Stimulated activated naive CD8-positive, alpha-beta T cell treated with anti-CD3 and anti-CD28 coated beads, Interleukin-15, amount 100 ng/mL, for 72 hours (primary cell): ENCODE measurements at regions not wholly inside any gene's neighbourhood (a gene's known extent, or its start where the extent isn't known, plus 50 kb on each side); places are given as distances from the start of the nearest gene placed in this dataset.

Experiments
- ATAC-seq: fragments of 150-1000 bp; cut with Tn5 transposase; 2 replicates; pipeline ENCODE4 v1.10.0; 2021; ENCODE audit warnings: mild to moderate bottlenecking, moderate library complexity
- DNase-seq, 2 donors: peaks; one replicate each; pipeline ENCODE4 v3.0.0; 2021 to 2022
- H3K27ac Mint-ChIP-seq, 2 donors: one replicate each; pipeline ENCODE4 v1.8.0; 2022; ENCODE audit warnings: mild to moderate bottlenecking in 2 of 2, mixed read lengths in 2 of 2, moderate library complexity in 2 of 2
- H3K27me3 Mint-ChIP-seq: one replicate; pipeline ENCODE4 v1.8.0; 2022; ENCODE audit warnings: mixed read lengths
- H3K4me1 Mint-ChIP-seq: one replicate; pipeline ENCODE4 v1.8.0; 2022; ENCODE audit warnings: mild to moderate bottlenecking, mixed read lengths
- H3K4me3 Mint-ChIP-seq, 2 donors: one replicate each; pipeline ENCODE4 v1.8.0; 2022; ENCODE audit warnings: mild to moderate bottlenecking in 2 of 2, mixed read lengths in 2 of 2, moderate library complexity in 1 of 2
- H3K9me3 Mint-ChIP-seq, 2 donors: one replicate each; pipeline ENCODE4 v1.8.0; 2022; ENCODE audit warnings: mixed read lengths in 2 of 2

DNA sequence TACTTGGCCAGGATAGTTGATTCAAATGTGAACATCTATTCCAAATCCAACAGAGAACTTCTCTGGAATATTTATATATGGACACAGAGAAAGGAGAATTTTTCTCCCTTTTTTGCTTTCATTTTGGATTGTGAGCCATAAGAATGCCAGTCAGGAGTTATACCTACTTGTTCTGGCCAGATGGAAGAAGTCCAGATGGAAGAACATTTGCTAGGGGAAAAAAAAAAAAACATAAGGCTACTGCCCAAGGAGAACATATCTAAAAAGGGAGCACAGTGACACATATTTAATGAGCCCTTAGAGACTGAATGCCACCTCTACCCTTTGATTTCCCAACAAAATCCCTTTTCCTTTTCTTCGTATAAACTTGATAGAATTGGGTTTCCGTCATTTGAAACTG is 61.7 kb upstream of the PPP2R2B start:
- no peaks in the 10 kb centered on the region for H3K4me1 Mint-ChIP-seq
- H3K4me3 Mint-ChIP-seq = no peak overlapping the region
- ATAC-seq (no peak), DNase-seq (no peak)
- no peak overlapping the region for H3K27ac Mint-ChIP-seq
- H3K9me3 Mint-ChIP-seq = no peaks in the 10 kb centered on the region
- peaks cover 9% of the 10 kb centered on the region for H3K27me3 Mint-ChIP-seq

DNA sequence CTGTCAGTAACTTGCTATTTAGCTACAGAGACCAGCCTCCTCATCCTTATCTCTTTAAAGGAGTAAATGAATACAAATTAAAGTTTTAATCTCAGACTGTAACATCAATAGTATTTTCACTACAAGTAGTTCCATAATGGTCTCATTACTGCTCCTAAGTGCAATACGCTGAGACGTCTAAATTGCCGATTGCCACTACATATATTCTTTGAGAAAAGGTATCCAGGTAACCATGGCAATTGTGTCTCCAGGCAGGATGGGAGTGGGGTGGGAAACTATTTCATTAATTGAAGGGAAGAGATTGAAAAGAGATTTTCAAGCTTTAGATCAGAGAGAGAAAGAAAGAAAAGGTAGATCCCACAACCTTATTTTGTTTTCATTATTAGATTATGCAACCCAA is 65.5 kb upstream of the PPP2R2B start:
- H3K27me3 Mint-ChIP-seq = no peaks in the 10 kb centered on the region
- no peaks in the 10 kb centered on the region for H3K9me3 Mint-ChIP-seq
- no peaks in the 10 kb centered on the region for H3K4me1 Mint-ChIP-seq
- no peak overlapping the region for H3K27ac Mint-ChIP-seq
- no peak for DNase-seq
- H3K4me3 Mint-ChIP-seq = no peak overlapping the region
- no peak for ATAC-seq

DNA sequence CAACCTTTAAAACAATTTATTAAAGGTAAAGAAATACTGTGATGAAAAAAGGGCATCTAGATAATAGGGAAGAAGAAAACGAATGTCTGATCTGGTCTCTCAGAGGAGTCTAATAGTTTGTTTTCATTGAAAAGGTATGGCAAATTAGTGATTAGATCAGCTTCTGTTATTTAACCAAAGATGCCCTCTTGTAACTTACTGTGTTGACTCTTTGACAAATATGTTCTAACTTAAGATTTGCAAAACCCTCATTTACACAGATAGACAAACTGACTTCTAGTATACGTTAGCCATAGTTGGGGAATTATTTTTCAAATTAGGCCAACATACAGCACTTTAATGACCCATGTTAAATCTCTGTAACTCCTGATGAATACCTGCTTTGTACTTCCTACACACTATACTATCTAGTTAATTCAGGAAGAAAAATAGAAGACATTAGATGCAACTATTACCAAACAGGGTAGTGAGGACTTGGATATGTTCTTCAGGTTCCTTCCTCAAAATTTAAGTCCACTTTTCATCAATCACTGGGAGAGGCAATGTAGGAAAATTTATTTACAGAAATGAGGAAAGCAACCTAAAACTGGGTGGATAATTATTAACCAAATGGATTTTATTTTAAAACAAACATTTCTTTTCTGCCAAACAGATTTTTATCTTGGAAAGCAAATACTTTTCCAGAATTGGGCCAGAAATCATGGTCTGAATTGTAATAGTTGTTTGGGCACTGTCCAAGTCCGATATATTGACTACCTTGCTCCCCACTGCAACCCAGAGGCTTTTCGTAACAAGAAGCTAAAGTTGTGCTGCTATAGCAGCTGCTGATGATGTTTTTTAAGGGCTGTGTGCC is 66.4 kb upstream of the PPP2R2B start:
- H3K4me3 Mint-ChIP-seq = no peak overlapping the region
- H3K27ac Mint-ChIP-seq = no peak overlapping the region
- H3K27me3 Mint-ChIP-seq = no peaks in the 10 kb centered on the region
- DNase-seq (no peak), ATAC-seq (no peak)
- no peaks in the 10 kb centered on the region for H3K4me1 Mint-ChIP-seq
- no peaks in the 10 kb centered on the region for H3K9me3 Mint-ChIP-seq

DNA sequence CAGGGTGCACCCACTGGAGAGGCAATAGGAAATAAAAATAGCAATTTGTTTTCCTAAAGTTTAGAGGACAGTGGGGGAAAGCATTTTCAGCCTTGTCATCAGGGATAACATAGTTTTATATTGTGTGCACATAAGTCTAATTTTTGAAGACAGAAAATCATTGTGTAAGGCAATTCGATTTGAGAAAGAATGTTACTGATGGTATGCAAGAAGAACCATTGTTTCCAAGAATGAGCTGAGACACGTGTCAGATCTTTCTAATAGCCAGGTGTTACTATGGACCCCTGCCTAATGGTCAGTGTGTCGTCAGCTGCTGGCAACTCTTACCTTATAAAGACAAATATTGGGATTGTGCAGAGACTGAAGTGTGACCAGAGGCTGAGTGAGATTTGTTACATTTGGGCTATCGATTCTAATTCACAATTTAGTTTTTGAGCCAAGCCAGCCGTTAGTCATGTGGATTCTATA is 67.1 kb upstream of the PPP2R2B start:
- Mint-ChIP-seq H3K9me3 (no peaks in the 10 kb centered on the region), H3K27me3 (no peaks in the 10 kb centered on the region), H3K4me3 (no peak overlapping the region), H3K27ac (no peak overlapping the region), H3K4me1 (no peaks in the 10 kb centered on the region)
- DNase-seq (no peak), ATAC-seq (no peak)

DNA sequence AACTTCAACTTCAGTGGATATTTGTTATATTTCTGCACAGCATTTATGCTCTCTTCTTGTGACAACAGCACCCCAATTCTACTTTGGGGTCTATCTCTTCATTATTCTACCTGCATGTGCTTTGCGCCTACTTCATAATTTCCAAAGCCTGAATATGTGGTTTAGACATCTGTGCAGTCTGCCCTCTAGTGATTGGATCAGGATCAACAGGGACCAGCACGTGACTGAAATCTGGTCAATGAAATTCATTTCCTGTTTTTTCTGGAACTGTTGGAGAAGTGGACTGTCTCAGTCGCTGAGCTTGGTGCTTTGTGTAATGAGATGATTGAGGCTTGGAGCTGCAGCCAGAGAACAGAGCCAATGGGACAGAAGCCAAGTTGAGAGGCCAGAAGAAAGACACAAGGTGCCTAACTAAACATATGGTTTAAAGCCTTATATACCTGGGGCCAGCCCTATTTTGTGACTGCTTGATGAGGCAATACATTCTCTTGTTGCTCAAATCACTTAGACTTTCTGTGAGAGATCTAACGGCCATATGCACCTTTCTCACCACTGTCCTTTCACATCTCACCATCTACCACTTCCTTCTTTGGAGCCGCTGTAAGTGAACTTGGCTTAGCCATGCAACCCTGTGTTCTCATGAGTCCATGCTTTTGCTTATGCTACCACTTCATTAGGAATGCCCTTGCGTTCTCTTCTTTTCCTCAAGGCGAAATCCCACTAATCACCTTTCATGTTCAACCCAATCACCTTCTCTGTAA is 68.8 kb upstream of the PPP2R2B start:
- H3K4me3 Mint-ChIP-seq = no peak overlapping the region
- ATAC-seq (no peak), DNase-seq (peak in 1 of 2 donors; percentile 10)
- H3K4me1 Mint-ChIP-seq = no peaks in the 10 kb centered on the region
- H3K27me3 Mint-ChIP-seq = no peaks in the 10 kb centered on the region
- H3K27ac Mint-ChIP-seq = no peak overlapping the region
- H3K9me3 Mint-ChIP-seq = no peaks in the 10 kb centered on the region

DNA sequence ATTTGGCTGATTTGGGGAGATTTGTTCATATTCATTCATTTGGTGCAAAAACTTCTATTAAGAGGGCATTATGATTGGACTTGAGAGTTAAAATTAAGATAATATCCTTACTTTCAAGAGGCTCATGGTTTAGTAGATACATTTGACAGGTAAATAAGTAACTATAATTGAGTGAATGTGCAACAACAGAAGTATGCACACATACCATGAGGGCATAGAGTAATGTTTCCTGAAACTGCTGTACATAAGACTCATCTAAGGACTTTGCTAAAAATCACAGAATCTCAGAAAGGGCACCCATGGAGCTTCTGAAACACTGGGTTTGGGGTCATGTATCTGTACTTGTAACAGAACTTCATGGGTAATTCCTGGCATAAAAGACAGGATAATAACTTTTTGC is 70.1 kb upstream of the PPP2R2B start:
- ATAC-seq (no peak), DNase-seq (no peak)
- H3K27ac Mint-ChIP-seq = no peak overlapping the region
- no peak overlapping the region for H3K4me3 Mint-ChIP-seq
- no peaks in the 10 kb centered on the region for H3K9me3 Mint-ChIP-seq
- H3K27me3 Mint-ChIP-seq = no peaks in the 10 kb centered on the region
- H3K4me1 Mint-ChIP-seq = no peaks in the 10 kb centered on the region

DNA sequence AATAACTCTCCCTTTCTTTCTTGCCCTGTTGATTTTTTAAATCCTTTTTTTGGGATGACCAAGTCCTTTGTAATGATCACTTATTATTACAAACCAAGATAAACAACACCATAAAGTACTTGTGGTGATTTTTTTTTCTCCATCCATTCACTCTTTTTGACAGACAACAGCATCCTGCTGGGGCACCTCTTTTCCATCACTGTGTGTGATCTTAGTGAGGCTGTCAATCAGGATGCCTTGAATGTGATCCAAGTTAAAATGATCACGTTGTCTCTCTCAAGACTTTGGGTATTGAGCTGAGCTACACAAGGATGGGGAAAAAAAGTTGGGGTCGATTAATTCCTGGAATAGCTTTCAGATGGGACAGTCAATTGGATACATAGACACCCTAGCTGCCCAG is 73.6 kb upstream of the PPP2R2B start:
- Mint-ChIP-seq H3K4me1 (no peaks in the 10 kb centered on the region), H3K27me3 (peaks cover 14% of the 10 kb centered on the region), H3K27ac (no peak overlapping the region), H3K4me3 (no peak overlapping the region), H3K9me3 (no peaks in the 10 kb centered on the region)
- ATAC-seq (no peak), DNase-seq (no peak)

DNA sequence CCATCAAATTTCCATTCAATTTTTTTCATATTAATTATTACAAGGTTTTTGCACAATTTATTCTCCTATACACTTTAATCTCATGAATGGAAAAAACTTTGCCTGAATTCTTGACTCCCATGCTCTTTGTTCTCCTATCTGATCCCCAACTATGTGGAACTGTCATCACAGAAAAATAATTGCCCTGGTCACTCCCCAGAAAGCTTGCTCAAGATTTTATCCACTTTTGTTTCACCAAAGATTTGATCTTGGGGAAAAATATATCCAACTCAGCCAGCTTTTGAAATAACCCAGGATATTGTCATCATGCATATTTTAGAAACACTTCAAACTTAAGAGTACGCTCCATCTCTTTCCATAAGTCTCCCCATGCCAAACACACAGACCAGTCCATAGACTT is 77.7 kb upstream of the PPP2R2B start:
- H3K27me3 Mint-ChIP-seq = peaks cover 40% of the 10 kb centered on the region
- ATAC-seq (no peak), DNase-seq (no peak)
- H3K27ac Mint-ChIP-seq = no peak overlapping the region
- no peak overlapping the region for H3K4me3 Mint-ChIP-seq
- no peaks in the 10 kb centered on the region for H3K9me3 Mint-ChIP-seq
- H3K4me1 Mint-ChIP-seq = no peaks in the 10 kb centered on the region

DNA sequence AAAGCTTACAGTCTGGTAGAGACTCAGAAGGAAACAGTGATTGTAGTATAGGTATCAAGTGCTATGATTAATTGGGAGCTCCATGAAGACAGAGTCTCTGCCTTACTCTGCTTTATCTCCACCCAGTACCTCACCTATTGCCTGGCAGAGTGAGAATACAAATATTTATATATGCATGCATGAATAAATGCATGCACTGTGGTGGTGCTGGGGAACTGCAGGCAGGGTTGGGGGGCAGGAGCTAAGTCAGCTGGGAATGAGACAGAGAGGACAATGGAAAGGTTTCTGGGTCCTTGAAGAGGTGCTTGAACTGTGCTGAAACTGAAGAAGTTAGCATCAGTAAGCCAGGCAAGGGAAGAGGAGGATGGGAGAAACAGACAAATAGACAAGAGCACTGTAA is 80.8 kb upstream of the PPP2R2B start:
- peak; percentile 28 for ATAC-seq
- H3K27me3 Mint-ChIP-seq = peaks cover 40% of the 10 kb centered on the region
- no peak for DNase-seq
- no peaks in the 10 kb centered on the region for H3K9me3 Mint-ChIP-seq
- no peaks in the 10 kb centered on the region for H3K4me1 Mint-ChIP-seq
- no peak overlapping the region for H3K4me3 Mint-ChIP-seq
- H3K27ac Mint-ChIP-seq = no peak overlapping the region

DNA sequence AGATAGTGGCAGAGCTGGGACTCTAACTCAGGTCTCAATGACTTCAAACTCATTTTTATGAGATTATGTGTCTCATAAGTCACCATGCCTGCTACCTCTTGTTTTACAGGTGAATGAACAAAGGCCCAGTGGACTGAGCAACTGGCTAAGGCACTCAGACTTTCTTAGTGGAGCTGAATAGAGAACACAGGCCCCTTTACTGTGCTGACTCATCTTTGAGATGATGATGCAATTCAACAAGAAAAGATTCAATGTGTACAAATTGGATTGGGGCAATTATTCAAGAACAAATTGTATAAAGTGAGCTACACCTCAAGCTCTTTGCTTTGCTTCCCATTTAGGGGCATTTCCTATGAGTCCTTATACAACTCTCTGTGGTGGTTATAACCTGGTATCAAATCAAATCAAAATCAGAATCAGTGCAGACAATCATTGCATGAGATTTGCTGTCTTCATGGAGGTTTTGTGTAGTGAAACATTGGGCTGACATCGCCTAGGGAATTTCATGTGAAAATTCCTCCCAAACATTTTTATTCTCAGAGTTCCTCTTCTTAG is 84.3 kb upstream of the PPP2R2B start:
- no peak for DNase-seq
- H3K27me3 Mint-ChIP-seq = peaks cover 18% of the 10 kb centered on the region
- ATAC-seq = peak; percentile 53
- H3K4me1 Mint-ChIP-seq = no peaks in the 10 kb centered on the region
- H3K9me3 Mint-ChIP-seq = no peaks in the 10 kb centered on the region
- no peak overlapping the region for H3K4me3 Mint-ChIP-seq
- peak overlapping the region in 1 of 2 donors; percentile 12 for H3K27ac Mint-ChIP-seq

DNA sequence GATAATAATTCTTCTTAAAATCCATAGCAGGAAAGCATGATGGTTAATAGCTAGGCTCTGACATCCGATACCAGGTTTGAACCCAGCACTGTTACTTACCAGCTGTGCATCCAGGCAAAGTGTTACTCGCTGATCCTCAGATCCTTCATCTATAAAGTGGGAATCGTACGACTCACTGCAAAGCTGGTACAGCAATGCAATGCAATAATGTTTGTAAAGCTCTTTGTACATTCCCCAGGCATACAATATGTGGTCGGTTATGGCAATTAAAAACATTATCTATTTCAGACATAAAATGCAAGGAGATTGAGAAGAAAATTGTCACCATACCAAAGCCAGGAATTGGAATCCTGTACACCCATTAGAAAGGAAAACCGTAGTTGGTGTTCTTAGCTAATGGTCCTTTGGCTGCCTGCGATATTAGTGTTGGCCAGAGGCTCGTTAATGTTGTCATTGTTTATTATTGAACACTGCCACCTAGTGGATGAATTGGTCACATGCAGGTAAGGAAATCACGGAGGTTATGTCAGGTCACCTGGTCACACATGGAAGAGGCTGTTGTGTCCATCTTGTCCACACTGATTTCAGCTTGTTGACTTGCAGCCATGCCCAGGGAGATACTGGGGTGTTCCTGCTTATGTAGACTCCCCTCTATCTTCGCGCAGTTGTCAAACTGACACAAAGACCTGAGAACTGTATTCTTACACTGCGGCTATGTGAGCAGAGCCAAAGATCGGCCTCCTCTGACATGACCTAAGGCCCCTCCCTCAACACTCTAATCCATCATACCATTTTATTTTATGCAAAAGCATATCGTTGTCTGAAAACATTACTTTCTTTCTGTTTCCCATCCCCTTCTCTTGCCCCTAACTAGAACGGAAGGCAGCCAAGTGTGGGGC is 87.5 kb upstream of the PPP2R2B start:
- Mint-ChIP-seq H3K27ac (no peak overlapping the region), H3K9me3 (no peaks in the 10 kb centered on the region), H3K27me3 (peaks cover 2% of the 10 kb centered on the region), H3K4me3 (no peak overlapping the region), H3K4me1 (no peaks in the 10 kb centered on the region)
- peak; percentile 46 to 52 for DNase-seq
- peak; percentile 83 for ATAC-seq

DNA sequence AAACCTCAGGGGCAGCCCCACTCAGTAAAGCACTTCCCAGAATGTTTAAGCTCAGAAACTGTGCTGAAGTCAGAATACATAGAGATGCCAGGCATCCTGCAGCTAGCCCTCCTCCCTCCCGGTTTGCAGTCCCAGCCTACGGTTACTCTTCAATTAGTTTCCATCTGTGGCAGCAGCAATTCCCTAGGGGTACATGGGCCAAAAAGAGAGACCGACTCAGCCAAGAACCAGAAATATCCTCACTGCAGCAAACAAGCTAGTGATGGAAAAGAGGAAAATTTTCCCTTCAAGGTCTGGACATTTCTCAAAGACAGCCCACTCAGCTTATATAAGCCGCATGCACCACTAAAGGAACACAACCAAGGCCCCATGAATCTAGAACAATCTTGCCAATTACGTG is 89.1 kb upstream of the PPP2R2B start:
- ATAC-seq (no peak), DNase-seq (no peak)
- no peaks in the 10 kb centered on the region for H3K9me3 Mint-ChIP-seq
- H3K27me3 Mint-ChIP-seq = peaks cover 7% of the 10 kb centered on the region
- H3K4me1 Mint-ChIP-seq = no peaks in the 10 kb centered on the region
- no peak overlapping the region for H3K4me3 Mint-ChIP-seq
- no peak overlapping the region for H3K27ac Mint-ChIP-seq

DNA sequence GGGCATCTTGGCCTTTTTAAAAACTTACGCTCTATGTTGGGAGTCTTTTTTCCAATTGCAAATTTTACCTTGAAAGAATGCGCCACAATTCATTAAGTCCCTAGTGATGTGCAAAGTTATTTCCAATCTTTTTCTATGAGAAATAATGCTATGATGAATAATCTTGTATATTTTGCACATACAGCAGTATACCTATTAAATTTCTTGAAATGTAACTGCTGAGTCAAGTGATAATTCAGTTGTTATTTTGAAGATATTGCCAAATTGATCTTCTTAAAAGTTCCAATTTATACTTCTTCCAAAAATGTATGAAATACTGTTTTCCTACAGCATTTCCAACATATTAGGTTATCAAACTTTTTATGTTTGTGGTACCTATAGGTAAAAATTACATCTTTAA is 92.8 kb upstream of the PPP2R2B start:
- DNase-seq = no peak
- Mint-ChIP-seq H3K4me1 (no peaks in the 10 kb centered on the region), H3K9me3 (no peaks in the 10 kb centered on the region), H3K27me3 (peaks cover 7% of the 10 kb centered on the region), H3K27ac (no peak overlapping the region), H3K4me3 (no peak overlapping the region)
- no peak for ATAC-seq

DNA sequence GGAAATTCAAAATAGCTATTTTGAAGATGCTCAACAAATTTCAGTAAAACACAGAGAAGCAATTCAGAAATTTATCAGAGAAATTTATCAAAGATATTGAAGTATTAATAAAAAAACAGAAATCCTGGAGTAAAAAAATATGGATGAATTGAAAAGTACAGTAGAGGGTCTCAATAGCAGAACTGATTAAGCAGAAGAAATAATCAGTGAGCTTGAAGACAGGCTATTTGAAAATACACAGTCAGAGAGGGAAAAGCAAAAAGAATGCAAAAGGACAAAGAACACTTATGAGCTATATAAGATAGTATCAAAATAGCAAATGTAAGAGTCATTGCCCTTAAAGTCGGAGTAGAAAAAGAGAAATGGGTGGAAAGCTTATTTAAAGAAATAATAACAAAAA is 107.9 kb upstream of the PPP2R2B start:
- Mint-ChIP-seq H3K27ac (no peak overlapping the region), H3K9me3 (peaks cover 26 to 30% of the 10 kb centered on the region in 2 donors), H3K4me3 (no peak overlapping the region), H3K27me3 (peaks cover 13% of the 10 kb centered on the region), H3K4me1 (no peaks in the 10 kb centered on the region)
- no peak for ATAC-seq
- DNase-seq = no peak

DNA sequence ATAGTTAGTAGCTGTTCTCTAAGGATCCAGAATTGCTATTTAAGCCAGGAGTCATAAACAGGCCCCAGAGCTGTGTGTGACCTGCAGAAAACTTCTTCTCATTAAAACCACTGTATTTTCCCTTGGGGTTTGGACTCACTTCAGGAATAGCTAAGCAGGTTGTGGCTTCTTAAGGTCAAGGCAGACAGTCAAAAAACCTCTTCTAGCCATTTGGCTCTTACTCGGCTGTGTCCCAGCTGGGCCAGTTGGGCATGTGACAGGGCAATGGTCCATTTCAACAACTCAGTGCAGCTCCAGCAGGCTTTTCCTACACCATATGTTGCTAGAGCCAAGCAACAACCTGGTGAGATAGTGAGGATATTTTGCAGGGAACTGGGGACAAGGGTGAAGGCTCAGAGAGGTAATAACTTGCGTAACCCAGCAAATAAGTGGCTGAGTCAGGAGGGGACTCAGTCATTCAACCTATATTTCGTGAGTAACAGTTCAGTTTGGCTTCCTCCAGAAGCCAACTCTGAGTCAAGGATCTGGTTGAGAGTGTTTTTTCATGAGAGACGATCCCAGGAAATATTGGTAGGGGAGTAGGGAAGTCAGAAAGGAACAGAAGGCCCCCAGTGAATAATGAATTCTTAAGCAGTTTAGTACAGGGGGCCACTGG is 115.4 kb upstream of the PPP2R2B start:
- no peak for DNase-seq

More for the DNA sequence above, 115.4 kb upstream of the PPP2R2B start:
- Mint-ChIP-seq H3K9me3 (peaks cover 5 to 6% of the 10 kb centered on the region in 2 donors), H3K4me1 (no peaks in the 10 kb centered on the region), H3K27ac (no peak overlapping the region), H3K4me3 (no peak overlapping the region), H3K27me3 (no peaks in the 10 kb centered on the region)
- ATAC-seq = no peak
